GM12865 (cell line): ENCODE measurements at regions not wholly inside any gene's neighbourhood (a gene's known extent, or its start where the extent isn't known, plus 50 kb on each side); places are given as distances from the start of the nearest gene placed in this dataset.

Source experiments
- DNase-seq: peaks from one replicate; pipeline ENCODE4 v3.0.0; 2010; ENCODE audit warnings: low read depth
- H3K4me3 ChIP-seq: 2 replicates; pipeline ENCODE4 v1.5.1; 2011; ENCODE audit warnings: mild to moderate bottlenecking, low read depth, low read length, control low read depth
- TF ChIP-seq, protein P1 (sequence below): IDR thresholded peaks from 2 replicates; pipeline ENCODE4 v1.5.1; 2011; ENCODE audit warnings: low read length, control low read depth, low read depth, inconsistent platforms; ENCODE audit not compliant: insufficient read depth; ENCODE audit errors: missing control alignments

DNA sequence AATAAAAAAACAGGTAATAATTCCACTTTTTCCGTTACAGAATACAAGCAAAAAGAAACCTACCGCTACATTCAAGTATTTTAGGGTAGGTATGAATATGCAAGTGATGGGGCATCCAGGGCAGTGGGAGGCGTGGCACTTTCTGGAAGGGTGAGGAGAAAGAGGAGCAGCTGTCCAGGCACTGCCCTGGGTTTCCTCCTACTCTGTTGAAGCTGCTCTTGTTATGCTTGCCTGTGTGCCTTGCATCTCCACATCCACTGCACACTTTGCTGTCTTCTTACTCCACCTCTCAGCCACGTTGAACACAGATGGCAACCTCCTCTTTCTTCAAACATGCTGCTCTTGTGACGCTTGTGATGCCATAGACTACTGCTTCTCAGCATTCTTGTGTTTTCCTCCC is 83.2 kb downstream of the RPE65 start:
- no peak for DNase-seq
- no peak overlapping the region for H3K4me3 ChIP-seq
- TF ChIP-seq, protein P1, sequence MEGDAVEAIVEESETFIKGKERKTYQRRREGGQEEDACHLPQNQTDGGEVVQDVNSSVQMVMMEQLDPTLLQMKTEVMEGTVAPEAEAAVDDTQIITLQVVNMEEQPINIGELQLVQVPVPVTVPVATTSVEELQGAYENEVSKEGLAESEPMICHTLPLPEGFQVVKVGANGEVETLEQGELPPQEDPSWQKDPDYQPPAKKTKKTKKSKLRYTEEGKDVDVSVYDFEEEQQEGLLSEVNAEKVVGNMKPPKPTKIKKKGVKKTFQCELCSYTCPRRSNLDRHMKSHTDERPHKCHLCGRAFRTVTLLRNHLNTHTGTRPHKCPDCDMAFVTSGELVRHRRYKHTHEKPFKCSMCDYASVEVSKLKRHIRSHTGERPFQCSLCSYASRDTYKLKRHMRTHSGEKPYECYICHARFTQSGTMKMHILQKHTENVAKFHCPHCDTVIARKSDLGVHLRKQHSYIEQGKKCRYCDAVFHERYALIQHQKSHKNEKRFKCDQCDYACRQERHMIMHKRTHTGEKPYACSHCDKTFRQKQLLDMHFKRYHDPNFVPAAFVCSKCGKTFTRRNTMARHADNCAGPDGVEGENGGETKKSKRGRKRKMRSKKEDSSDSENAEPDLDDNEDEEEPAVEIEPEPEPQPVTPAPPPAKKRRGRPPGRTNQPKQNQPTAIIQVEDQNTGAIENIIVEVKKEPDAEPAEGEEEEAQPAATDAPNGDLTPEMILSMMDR: no peak

DNA sequence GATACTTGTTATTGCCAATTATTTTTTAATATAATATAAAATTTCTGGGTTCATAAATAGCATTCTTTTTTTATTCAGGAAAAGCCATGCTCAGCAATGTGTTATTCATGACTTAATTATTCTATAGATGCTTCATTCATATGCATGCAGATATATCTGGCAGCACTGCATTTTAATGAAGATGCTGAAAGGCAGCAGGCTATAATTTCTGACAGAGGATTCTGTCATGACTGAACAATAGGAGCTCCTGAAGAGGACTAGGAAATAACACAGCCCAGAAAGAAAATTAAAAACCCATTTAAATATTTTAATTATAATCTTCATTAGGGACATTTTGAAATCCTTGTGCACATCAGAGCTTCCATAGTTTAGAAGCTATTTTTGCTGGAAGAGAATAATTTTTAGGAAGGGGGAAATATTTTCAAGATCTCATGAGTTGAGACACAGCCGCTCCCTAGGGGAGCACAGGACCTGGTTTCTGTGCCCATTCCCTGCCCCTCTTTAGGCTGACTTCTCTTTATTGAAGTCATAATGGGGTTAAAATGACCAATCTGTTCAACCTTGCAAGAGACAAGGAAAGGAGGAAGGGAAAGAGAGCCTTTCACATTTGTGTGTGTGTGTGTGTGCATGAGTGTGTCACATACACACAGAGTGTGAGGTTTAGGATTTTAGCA is 83.9 kb downstream of the RPE65 start:
- TF ChIP-seq, protein P1: no peak
- no peak overlapping the region for H3K4me3 ChIP-seq
- no peak for DNase-seq

DNA sequence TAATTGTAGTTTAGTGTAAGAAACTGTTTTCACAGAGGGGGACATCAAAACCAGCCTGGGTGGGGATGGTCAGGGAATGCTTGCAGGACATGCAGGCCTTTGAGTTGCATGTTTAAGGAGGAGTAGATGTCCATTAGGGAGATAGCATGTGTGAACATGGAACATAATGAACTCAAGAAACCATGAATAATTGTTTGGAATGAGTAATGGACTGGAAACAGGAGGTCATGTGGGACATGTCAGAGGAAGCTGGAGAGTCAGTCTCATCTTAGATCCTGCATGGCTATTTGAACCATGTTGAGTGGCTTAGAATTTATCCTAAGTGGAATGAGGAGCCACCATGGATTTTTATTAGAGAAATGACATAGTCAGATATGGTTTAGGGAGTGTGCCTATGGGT is 86.4 kb downstream of the RPE65 start:
- TF ChIP-seq, protein P1: no peak
- no peak for DNase-seq
- no peak overlapping the region for H3K4me3 ChIP-seq

DNA sequence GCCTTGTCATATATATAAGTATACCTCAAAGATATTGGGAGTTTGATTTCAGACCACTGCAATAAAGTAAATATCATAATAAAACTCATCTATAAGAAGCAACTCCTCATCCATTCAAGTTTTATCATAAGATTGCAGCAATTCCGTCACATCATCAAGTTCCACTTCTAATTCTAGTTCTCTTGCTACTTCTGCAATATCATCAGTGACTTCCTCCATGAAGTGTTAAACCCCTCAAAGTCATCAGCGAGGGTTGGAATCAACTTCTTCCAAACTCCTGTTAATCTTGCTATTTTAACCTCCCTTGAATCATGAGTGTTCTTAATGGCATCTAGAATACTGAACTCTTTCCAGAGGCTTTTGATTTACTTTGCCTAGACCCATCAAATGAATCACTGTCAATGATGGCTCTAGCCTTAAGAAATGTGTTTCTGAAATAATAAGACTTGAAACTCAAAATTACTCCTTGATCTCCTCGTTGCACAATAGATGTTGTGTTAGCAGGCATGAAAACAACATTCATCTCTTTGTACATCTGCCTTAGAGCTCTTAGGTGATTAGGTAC is 88.3 kb downstream of the RPE65 start:
- DNase-seq: no peak
- TF ChIP-seq, protein P1: no peak
- no peak overlapping the region for H3K4me3 ChIP-seq

DNA sequence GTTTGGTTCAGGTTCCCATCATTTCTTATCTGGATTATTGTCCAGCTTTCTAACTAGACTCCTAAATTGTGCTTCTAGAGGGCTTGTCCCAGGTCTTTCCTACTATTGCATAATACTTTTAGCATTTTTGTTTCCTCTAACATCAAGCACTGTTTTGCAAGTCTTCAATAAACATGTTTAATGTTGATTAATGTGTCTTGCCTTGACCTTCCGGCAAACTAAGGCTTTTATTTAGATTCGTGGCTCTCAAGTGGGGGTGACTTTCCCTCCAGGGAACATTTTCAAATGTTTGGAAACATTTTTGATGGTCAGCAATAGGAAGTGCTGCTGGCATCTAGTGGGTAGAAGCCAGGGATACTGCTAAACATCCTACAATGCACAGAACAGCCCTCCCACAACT is 90.7 kb downstream of the RPE65 start:
- H3K4me3 ChIP-seq: no peak overlapping the region
- TF ChIP-seq, protein P1: no peak
- DNase-seq: no peak

DNA sequence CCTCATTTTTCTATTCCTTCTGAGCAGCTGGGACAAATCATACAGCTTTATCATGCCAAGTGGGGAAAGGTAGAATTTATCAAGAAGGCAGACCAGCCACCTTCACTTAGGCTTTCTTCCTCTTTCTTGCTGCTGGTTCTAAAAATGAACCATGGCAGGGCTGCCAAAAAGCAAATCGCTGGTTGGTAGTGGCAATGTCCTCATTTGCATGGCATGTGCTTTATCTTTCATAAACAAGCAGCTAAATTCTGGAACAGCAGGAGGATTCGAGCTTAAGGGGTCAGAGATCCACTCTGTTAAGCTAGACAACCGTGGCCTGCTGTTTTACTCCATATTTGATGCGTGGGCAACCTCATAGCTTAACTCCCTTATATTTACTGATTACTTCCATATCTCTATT is 91.3 kb downstream of the RPE65 start:
- TF ChIP-seq, protein P1: no peak
- peak; percentile 6 for DNase-seq

DNA sequence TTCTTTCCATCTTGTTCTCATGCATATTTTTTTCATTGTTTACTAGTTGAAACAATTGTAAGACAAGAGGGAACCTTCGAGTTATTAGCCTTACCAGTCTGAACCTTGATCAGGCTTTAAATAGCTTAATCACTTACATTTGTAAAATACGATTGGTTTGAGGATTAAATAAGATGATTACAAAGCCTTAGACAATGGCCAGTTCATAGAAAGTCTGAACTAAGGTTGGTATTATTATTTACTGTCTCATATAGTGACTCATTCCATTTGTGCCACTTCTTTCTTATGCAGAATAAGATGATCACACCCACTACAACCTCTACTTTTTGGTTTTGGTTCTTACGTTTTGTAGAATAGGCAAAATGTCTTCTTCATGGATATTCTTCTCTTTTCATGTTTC is 94.1 kb downstream of the RPE65 start:
- TF ChIP-seq, protein P1: no peak
- DNase-seq: no peak
- no peak overlapping the region for H3K4me3 ChIP-seq

More for the DNA sequence above, 91.3 kb downstream of the RPE65 start:
- no peak overlapping the region for H3K4me3 ChIP-seq
